ENCODE measurements at regions not wholly inside any gene's neighbourhood (a gene's known extent, or its start where the extent isn't known, plus 50 kb on each side); places are given as distances from the start of the nearest gene placed in this dataset.

DNA sequence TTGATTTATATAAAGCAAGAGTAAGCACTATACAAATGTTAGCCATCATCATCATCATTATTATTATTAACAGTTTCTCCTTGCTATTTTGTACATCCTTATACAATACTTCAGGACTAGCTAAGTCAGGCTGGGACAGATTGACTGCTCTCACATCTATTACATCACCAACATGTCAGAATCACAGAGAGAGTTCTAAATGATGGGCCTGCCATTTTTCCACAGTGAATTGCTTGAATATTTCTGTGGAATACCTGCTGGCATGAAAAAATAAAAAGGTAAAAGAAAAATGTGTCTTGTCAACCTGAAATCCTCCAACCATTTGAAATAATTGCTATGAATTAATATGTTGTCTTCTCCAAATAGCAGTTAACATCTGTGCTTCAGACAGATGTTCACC is 1311.3 kb downstream of the FAM181B start:
- no peak overlapping the region for H3K4me3 ChIP-seq (ENCODE audit: low read depth in 1 of 3, low read length in 3 of 3)
- H3K9ac ChIP-seq (ENCODE audit: low read depth in 1 of 2, low read length in 2 of 2) = no peak overlapping the region
- no peak for DNase-seq (ENCODE audit: low spot score)
- no peaks in the 10 kb centered on the region for H3K4me1 ChIP-seq (ENCODE audit: control insufficient read depth in 4 of 4, insufficient read depth in 4 of 4, low read length in 3 of 4)
- no peaks in the 10 kb centered on the region for H3K9me3 ChIP-seq (ENCODE audit: control insufficient read depth in 4 of 4, low read length in 3 of 4)
- TF ChIP-seq JUND (IDR thresholded peaks at IDR 0.05) (no peak), FOXA1 (IDR thresholded peaks at IDR 0.05) (no peak), HNF4A (conservative IDR thresholded peaks at IDR 0.05) (no peak), NR2F2 (IDR thresholded peaks at IDR 0.05) (no peak), YY1 (IDR thresholded peaks at IDR 0.05) (no peak), GABPA (IDR thresholded peaks at IDR 0.05 in 1 of 2, conservative IDR thresholded peaks at IDR 0.05 in 1 of 2) (no peak), EGR1 (IDR thresholded peaks at IDR 0.05; ENCODE audit: low read depth in 2 of 2) (no peak), FOXA2 (IDR thresholded peaks at IDR 0.05) (no peak)
- TF ChIP-seq, protein P1, sequence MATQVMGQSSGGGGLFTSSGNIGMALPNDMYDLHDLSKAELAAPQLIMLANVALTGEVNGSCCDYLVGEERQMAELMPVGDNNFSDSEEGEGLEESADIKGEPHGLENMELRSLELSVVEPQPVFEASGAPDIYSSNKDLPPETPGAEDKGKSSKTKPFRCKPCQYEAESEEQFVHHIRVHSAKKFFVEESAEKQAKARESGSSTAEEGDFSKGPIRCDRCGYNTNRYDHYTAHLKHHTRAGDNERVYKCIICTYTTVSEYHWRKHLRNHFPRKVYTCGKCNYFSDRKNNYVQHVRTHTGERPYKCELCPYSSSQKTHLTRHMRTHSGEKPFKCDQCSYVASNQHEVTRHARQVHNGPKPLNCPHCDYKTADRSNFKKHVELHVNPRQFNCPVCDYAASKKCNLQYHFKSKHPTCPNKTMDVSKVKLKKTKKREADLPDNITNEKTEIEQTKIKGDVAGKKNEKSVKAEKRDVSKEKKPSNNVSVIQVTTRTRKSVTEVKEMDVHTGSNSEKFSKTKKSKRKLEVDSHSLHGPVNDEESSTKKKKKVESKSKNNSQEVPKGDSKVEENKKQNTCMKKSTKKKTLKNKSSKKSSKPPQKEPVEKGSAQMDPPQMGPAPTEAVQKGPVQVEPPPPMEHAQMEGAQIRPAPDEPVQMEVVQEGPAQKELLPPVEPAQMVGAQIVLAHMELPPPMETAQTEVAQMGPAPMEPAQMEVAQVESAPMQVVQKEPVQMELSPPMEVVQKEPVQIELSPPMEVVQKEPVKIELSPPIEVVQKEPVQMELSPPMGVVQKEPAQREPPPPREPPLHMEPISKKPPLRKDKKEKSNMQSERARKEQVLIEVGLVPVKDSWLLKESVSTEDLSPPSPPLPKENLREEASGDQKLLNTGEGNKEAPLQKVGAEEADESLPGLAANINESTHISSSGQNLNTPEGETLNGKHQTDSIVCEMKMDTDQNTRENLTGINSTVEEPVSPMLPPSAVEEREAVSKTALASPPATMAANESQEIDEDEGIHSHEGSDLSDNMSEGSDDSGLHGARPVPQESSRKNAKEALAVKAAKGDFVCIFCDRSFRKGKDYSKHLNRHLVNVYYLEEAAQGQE (IDR thresholded peaks at IDR 0.05) = no peak
- TF ChIP-seq, protein P2, sequence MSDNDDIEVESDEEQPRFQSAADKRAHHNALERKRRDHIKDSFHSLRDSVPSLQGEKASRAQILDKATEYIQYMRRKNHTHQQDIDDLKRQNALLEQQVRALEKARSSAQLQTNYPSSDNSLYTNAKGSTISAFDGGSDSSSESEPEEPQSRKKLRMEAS (IDR thresholded peaks at IDR 0.05) = no peak
- TF ChIP-seq, protein P3, sequence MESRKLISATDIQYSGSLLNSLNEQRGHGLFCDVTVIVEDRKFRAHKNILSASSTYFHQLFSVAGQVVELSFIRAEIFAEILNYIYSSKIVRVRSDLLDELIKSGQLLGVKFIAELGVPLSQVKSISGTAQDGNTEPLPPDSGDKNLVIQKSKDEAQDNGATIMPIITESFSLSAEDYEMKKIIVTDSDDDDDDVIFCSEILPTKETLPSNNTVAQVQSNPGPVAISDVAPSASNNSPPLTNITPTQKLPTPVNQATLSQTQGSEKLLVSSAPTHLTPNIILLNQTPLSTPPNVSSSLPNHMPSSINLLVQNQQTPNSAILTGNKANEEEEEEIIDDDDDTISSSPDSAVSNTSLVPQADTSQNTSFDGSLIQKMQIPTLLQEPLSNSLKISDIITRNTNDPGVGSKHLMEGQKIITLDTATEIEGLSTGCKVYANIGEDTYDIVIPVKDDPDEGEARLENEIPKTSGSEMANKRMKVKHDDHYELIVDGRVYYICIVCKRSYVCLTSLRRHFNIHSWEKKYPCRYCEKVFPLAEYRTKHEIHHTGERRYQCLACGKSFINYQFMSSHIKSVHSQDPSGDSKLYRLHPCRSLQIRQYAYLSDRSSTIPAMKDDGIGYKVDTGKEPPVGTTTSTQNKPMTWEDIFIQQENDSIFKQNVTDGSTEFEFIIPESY (IDR thresholded peaks at IDR 0.05) = no peak
- no peaks in the 10 kb centered on the region for H3K27me3 ChIP-seq (ENCODE audit: control insufficient read depth in 4 of 4, insufficient read depth in 4 of 4, low read length in 3 of 4)
- no peaks in the 10 kb centered on the region for H3K36me3 ChIP-seq (ENCODE audit: control insufficient read depth in 4 of 4, insufficient read depth in 3 of 4, low read depth in 1 of 4, low read length in 3 of 4)
- H3K27ac ChIP-seq (ENCODE audit: low read depth in 1 of 2, low read length in 2 of 2) = no peak overlapping the region

DNA sequence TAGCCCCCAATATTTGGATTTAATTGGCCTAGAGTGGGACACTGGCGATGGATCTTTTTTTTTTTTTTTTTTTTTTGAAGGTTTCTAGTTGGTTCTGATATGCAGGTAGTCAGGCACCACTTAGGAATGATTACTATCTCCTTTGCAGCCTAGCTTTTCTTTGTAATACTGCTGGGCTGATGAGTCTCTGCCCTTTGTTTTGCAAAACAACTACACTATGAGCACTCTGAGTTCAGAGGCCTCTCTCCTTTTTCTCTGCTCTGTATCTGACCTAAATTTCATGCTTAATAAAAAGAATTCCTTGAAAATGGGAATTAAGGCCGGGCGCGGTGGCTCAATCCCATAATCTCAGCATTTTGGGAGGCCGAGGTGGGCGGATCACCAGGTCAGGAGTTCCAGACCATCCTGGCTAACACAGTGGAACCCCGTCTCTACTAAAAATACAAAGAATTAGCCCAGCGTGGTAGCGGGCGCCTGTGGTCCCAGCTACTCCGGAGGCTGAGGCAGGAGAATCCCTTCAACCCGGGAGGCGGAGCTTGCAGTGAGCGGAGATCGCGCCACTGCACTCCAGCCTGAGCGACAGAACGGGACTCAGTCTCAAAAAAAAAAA is 1312.3 kb downstream of the FAM181B start:
- TF ChIP-seq, protein P4, sequence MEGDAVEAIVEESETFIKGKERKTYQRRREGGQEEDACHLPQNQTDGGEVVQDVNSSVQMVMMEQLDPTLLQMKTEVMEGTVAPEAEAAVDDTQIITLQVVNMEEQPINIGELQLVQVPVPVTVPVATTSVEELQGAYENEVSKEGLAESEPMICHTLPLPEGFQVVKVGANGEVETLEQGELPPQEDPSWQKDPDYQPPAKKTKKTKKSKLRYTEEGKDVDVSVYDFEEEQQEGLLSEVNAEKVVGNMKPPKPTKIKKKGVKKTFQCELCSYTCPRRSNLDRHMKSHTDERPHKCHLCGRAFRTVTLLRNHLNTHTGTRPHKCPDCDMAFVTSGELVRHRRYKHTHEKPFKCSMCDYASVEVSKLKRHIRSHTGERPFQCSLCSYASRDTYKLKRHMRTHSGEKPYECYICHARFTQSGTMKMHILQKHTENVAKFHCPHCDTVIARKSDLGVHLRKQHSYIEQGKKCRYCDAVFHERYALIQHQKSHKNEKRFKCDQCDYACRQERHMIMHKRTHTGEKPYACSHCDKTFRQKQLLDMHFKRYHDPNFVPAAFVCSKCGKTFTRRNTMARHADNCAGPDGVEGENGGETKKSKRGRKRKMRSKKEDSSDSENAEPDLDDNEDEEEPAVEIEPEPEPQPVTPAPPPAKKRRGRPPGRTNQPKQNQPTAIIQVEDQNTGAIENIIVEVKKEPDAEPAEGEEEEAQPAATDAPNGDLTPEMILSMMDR (IDR thresholded peaks at IDR 0.05; ENCODE audit: low read depth, low read length, missing input control) = no peak
- no peak for TF ChIP-seq GABPA (IDR thresholded peaks at IDR 0.05 in 1 of 2, conservative IDR thresholded peaks at IDR 0.05 in 1 of 2)
- no peak for TF ChIP-seq EGR1 (IDR thresholded peaks at IDR 0.05; ENCODE audit: low read depth in 2 of 2)
- Histone ChIP-seq H3K4me1 (ENCODE audit: control insufficient read depth in 4 of 4, insufficient read depth in 4 of 4, low read length in 3 of 4) (no peaks in the 10 kb centered on the region), H3K27ac (ENCODE audit: low read depth in 1 of 2, low read length in 2 of 2) (no peak overlapping the region), H3K9me3 (ENCODE audit: control insufficient read depth in 4 of 4, low read length in 3 of 4) (no peaks in the 10 kb centered on the region), H3K36me3 (ENCODE audit: control insufficient read depth in 4 of 4, insufficient read depth in 3 of 4, low read depth in 1 of 4, low read length in 3 of 4) (no peaks in the 10 kb centered on the region), H3K9ac (ENCODE audit: low read depth in 1 of 2, low read length in 2 of 2) (no peak overlapping the region), H3K27me3 (ENCODE audit: control insufficient read depth in 4 of 4, insufficient read depth in 4 of 4, low read length in 3 of 4) (no peaks in the 10 kb centered on the region), H3K4me3 (ENCODE audit: low read depth in 1 of 3, low read length in 3 of 3) (no peak overlapping the region)
- 93% methylated on average over 18 of the region's 18 CpGs for WGBS
- no peak for DNase-seq (ENCODE audit: low spot score)

Measured in liver (tissue), 8 donors.